ENCODE measurements at regions not wholly inside any gene's neighbourhood (a gene's known extent, or its start where the extent isn't known, plus 50 kb on each side); places are given as distances from the start of the nearest gene placed in this dataset.

- H2AFZ ChIP-seq: no peak overlapping the region
- no peaks in the 10 kb centered on the region for H3K79me2 ChIP-seq (replicated peaks; ENCODE audit: insufficient read depth)
- no peaks in the 10 kb centered on the region for H3K9me2 ChIP-seq (ENCODE audit: insufficient read depth)
- H3K4me3 Mint-ChIP-seq: no peak overlapping the region
- no peaks in the 10 kb centered on the region for H3K27me3 ChIP-seq (ENCODE audit: insufficient read depth)
- no peak overlapping the region for H3K4me2 ChIP-seq
- no peaks in the 10 kb centered on the region for H4K20me1 ChIP-seq (replicated peaks; ENCODE audit: insufficient read depth)
- no peak for ATAC-seq
- no peak for DNase-seq (ENCODE audit: low spot score)
- H3K27ac ChIP-seq (ENCODE audit: low read depth): no peak overlapping the region
- no peak overlapping the region for H3K4me3 ChIP-seq
- H3K27ac Mint-ChIP-seq: no peak overlapping the region
- no peaks in the 10 kb centered on the region for H3F3A ChIP-seq (replicated peaks; ENCODE audit: low read depth)
- no peak for TF ChIP-seq NANOG (IDR thresholded peaks at IDR 0.05; ENCODE audit: borderline replicate concordance)
- no peaks in the 10 kb centered on the region for H3K36me3 ChIP-seq (ENCODE audit: insufficient read depth)
- no peaks in the 10 kb centered on the region for H3K4me1 ChIP-seq (ENCODE audit: insufficient read depth)
- no peaks in the 10 kb centered on the region for H3K27me3 Mint-ChIP-seq (ENCODE audit: insufficient read depth, low read depth, poor library complexity)
- H3K9me3 Mint-ChIP-seq: no peaks in the 10 kb centered on the region
- no peaks in the 10 kb centered on the region for H3K4me1 Mint-ChIP-seq
- H3K36me3 Mint-ChIP-seq (ENCODE audit: low read depth): no peaks in the 10 kb centered on the region
Measured at GRCh38 chr5:30690931-30691330, 502.6 kb upstream of the CDH6 start.

- ATAC-seq: no peak
- Mint-ChIP-seq H3K36me3 (ENCODE audit: low read depth) (no peaks in the 10 kb centered on the region), H3K9me3 (no peaks in the 10 kb centered on the region), H3K4me3 (no peak overlapping the region), H3K27ac (no peak overlapping the region), H3K4me1 (no peaks in the 10 kb centered on the region), H3K27me3 (ENCODE audit: insufficient read depth, low read depth, poor library complexity) (no peaks in the 10 kb centered on the region)
- Histone ChIP-seq H3K27me3 (ENCODE audit: insufficient read depth) (no peaks in the 10 kb centered on the region), H3K4me1 (ENCODE audit: insufficient read depth) (no peaks in the 10 kb centered on the region), H3K36me3 (ENCODE audit: insufficient read depth) (no peaks in the 10 kb centered on the region), H3K4me2 (no peak overlapping the region), H3K4me3 (no peak overlapping the region), H3K27ac (ENCODE audit: low read depth) (no peak overlapping the region), H2AFZ (no peak overlapping the region), H3F3A (replicated peaks; ENCODE audit: low read depth) (no peaks in the 10 kb centered on the region), H4K20me1 (replicated peaks; ENCODE audit: insufficient read depth) (no peaks in the 10 kb centered on the region), H3K79me2 (replicated peaks; ENCODE audit: insufficient read depth) (no peaks in the 10 kb centered on the region), H3K9me2 (ENCODE audit: insufficient read depth) (no peaks in the 10 kb centered on the region)
- DNase-seq (ENCODE audit: low spot score): no peak
- TF ChIP-seq JUNB (IDR thresholded peaks at IDR 0.05; ENCODE audit: unreplicated experiment) (no peak), ZNF331 (CRISPR knock-in tag; IDR thresholded peaks at IDR 0.05; ENCODE audit: low read depth) (no peak), ZNF114 (CRISPR knock-in tag; IDR thresholded peaks at IDR 0.05) (no peak), CTCF (conservative IDR thresholded peaks at IDR 0.05; ENCODE audit: low read depth in 2 of 2) (no peak)
Measured at GRCh38 chr5:30687461-30687860, 506.0 kb upstream of the CDH6 start.

GRCh38 chr5:30686530-30686929 is 507.0 kb upstream of the CDH6 start:
- H2AFZ ChIP-seq: no peak overlapping the region
- no peaks in the 10 kb centered on the region for H3K4me1 ChIP-seq (ENCODE audit: insufficient read depth)
- H3K27ac ChIP-seq (ENCODE audit: low read depth): no peak overlapping the region
- ATAC-seq: no peak
- Mint-ChIP-seq H3K36me3 (ENCODE audit: low read depth) (no peaks in the 10 kb centered on the region), H3K4me1 (no peaks in the 10 kb centered on the region), H3K4me3 (no peak overlapping the region), H3K27me3 (ENCODE audit: insufficient read depth, low read depth, poor library complexity) (no peaks in the 10 kb centered on the region), H3K9me3 (no peaks in the 10 kb centered on the region), H3K27ac (no peak overlapping the region)
- no peaks in the 10 kb centered on the region for H3K27me3 ChIP-seq (ENCODE audit: insufficient read depth)
- no peak for DNase-seq (ENCODE audit: low spot score)
- no peak overlapping the region for H3K4me3 ChIP-seq
- no peak for TF ChIP-seq EZH2 (IDR thresholded peaks at IDR 0.05; ENCODE audit: low read depth, unreplicated experiment)
- H3K9me2 ChIP-seq (ENCODE audit: insufficient read depth): no peaks in the 10 kb centered on the region
- no peaks in the 10 kb centered on the region for H3K36me3 ChIP-seq (ENCODE audit: insufficient read depth)
- H4K20me1 ChIP-seq (replicated peaks; ENCODE audit: insufficient read depth): no peaks in the 10 kb centered on the region
- no peaks in the 10 kb centered on the region for H3K79me2 ChIP-seq (replicated peaks; ENCODE audit: insufficient read depth)
- H3K4me2 ChIP-seq: no peak overlapping the region
- H3F3A ChIP-seq (replicated peaks; ENCODE audit: low read depth): no peaks in the 10 kb centered on the region

All from GM23338 (cell line).